H1 (cell line): ENCODE measurements at regions not wholly inside any gene's neighbourhood (a gene's known extent, or its start where the extent isn't known, plus 50 kb on each side); places are given as distances from the start of the nearest gene placed in this dataset.

Source experiments
- CHD7 ChIP-seq: fragments of 300-600 bp; sonication (generic); IDR thresholded peaks from 2 replicates; pipeline ENCODE4 v1.7.1; 2012; ENCODE audit warnings: low read length, moderate library complexity, mild to moderate bottlenecking, inconsistent platforms; ENCODE audit not compliant: insufficient replicate concordance
- EZH2 ChIP-seq: fragments of 200-600 bp; sonication (generic); IDR thresholded peaks from 2 replicates; pipeline ENCODE4 v1.7.1; 2012; ENCODE audit warnings: low read depth, mild to moderate bottlenecking, moderate library complexity, low read length, inconsistent platforms; ENCODE audit not compliant: severe bottlenecking
- HDAC2 ChIP-seq, 2 experiments: fragments of 300-600 bp in 1 of 2; sonication (generic) in 1 of 2; IDR thresholded peaks; 2 replicates each; pipeline ENCODE4 v1.6.1; 2011 to 2012; ENCODE audit warnings: low read depth in 2 of 2, low read length in 2 of 2, mild to moderate bottlenecking in 2 of 2, moderate library complexity in 2 of 2, borderline replicate concordance in 1 of 2, inconsistent platforms in 1 of 2

DNA sequence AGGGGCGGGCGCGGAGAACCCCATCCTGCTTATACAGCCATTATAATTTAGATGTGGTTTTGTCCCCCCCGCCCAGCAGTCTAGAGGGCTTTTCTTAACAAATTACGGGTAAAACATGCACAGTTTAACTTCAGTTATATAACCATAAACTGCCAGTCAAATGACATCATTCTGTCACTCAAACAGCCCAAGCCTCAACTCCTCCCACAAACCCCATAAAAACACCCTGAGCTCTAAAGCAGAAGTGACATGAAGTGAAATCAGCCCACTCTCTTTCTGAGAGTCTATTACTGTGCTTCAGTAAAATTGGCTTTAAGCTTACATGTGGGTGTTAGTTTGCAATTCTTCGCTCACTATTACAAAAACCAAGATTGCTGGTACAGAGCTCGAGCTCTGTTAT, 705.1 kb upstream of the GCFC2 start (continued):
- TF ChIP-seq CHD7 (no peak), EZH2 (no peak), HDAC2 (IDR thresholded peaks at IDR 0.05; ENCODE audit: borderline replicate concordance in 1 of 2, low read depth in 2 of 2, low read length in 2 of 2) (no peak)
